Common myeloid progenitor, CD34-positive (primary cell): ENCODE measurements at regions not wholly inside any gene's neighbourhood (a gene's known extent, or its start where the extent isn't known, plus 50 kb on each side); places are given as distances from the start of the nearest gene placed in this dataset.

Experiments used
- CTCF ChIA-PET: fragments of 350-600 bp; sonication (Branson Sonifier 250); formaldehyde crosslinking; loops from one replicate; lab custom pipeline; 2021; ENCODE audit warnings: antibody characterized with exemption; lab: Charles Lee
- POLR2A ChIA-PET: fragments of 350-600 bp; sonication (Branson Sonifier 250); formaldehyde crosslinking; loops from one replicate; lab custom pipeline; 2021; ENCODE audit warnings: antibody characterized with exemption; lab: Charles Lee
- DNase-seq, 3 donors: peaks; one replicate each; pipeline versions ENCODE4 v3.0.0 to v3.0.0-alpha.2; 2013
- H3K27ac ChIP-seq, 2 experiments: 1 replicate in 1 of 2; 2 replicates in 1 of 2; pipeline ENCODE4 v1.7.0; 2013; ENCODE audit warnings: inconsistent platforms in 2 of 2, low read length in 2 of 2, mild to moderate bottlenecking in 2 of 2, low read depth in 1 of 2, moderate library complexity in 1 of 2; ENCODE audit not compliant: severe bottlenecking in 2 of 2, insufficient read depth in 1 of 2, poor library complexity in 1 of 2
- H3K27me3 ChIP-seq, 5 experiments: replicated peaks in 2 of 5; 1 replicate in 3 of 5; 2 replicates in 2 of 5; pipeline versions ENCODE4 v1.6.1 to v1.7.0; 2013; ENCODE audit warnings: low read length in 4 of 5, mild to moderate bottlenecking in 2 of 5, moderate library complexity in 2 of 5, inconsistent platforms in 1 of 5; ENCODE audit not compliant: insufficient read depth in 5 of 5, control insufficient read depth in 4 of 5
- H3K36me3 ChIP-seq, 4 experiments: 1 replicate in 2 of 4; 2 replicates in 2 of 4; pipeline versions ENCODE4 v1.6.1 to v1.7.0; 2013; ENCODE audit warnings: low read length in 3 of 4, control low read depth in 1 of 4, mild to moderate bottlenecking in 1 of 4; ENCODE audit not compliant: control insufficient read depth in 4 of 4, insufficient read depth in 4 of 4
- H3K4me1 ChIP-seq, 4 experiments: 1 replicate in 3 of 4; 2 replicates in 1 of 4; pipeline versions ENCODE4 v1.6.1 to v1.7.1; 2013; ENCODE audit warnings: low read length in 3 of 4, mild to moderate bottlenecking in 3 of 4, control low read depth in 1 of 4, inconsistent platforms in 1 of 4, moderate library complexity in 1 of 4; ENCODE audit not compliant: control insufficient read depth in 4 of 4, insufficient read depth in 4 of 4; ENCODE audit errors: control extremely low read depth in 1 of 4
- H3K4me3 ChIP-seq, 7 experiments: 1 replicate in 4 of 7; 2 replicates in 3 of 7; pipeline versions ENCODE4 v1.5.1 to v1.7.0; 2013; ENCODE audit warnings: mild to moderate bottlenecking in 7 of 7, low read length in 6 of 7, moderate library complexity in 6 of 7, inconsistent platforms in 2 of 7, low read depth in 2 of 7, control low read depth in 1 of 7; ENCODE audit not compliant: insufficient read depth in 4 of 7, control insufficient read depth in 1 of 7; ENCODE audit errors: extremely low read depth in 1 of 7
- H3K9me3 ChIP-seq, 5 experiments: 1 replicate in 4 of 5; 2 replicates in 1 of 5; pipeline versions ENCODE4 v1.6.1 to v1.7.1; 2013; ENCODE audit warnings: low read length in 4 of 5, mild to moderate bottlenecking in 2 of 5, inconsistent platforms in 1 of 5, low read depth in 1 of 5, moderate library complexity in 1 of 5; ENCODE audit not compliant: control insufficient read depth in 4 of 5, insufficient read depth in 2 of 5; ENCODE audit errors: control extremely low read depth in 1 of 5
- WGBS: methylation state at CpG from one replicate; pipeline ENCODE4 v1.1.5; 2013; ENCODE audit not compliant: insufficient coverage; 5-methylcytosine and 5-hydroxymethylcytosine counted together

GRCh38 chr6:71031912-71032311 is 75.1 kb upstream of the B3GAT2 start:
- no peaks in the 10 kb centered on the region for H3K4me1 ChIP-seq
- H3K4me3 ChIP-seq = no peak overlapping the region
- no peaks in the 10 kb centered on the region for H3K9me3 ChIP-seq
- 48% methylated on average over 2 of the region's 4 CpGs for WGBS
- ChIA-PET CTCF (no interaction called here), POLR2A (no interaction called here)
- H3K36me3 ChIP-seq = no peaks in the 10 kb centered on the region
- no peak overlapping the region for H3K27ac ChIP-seq
- H3K27me3 ChIP-seq = no peaks in the 10 kb centered on the region
- no peak for DNase-seq

GRCh38 chr6:71033171-71033570 is 76.3 kb upstream of the B3GAT2 start:
- Histone ChIP-seq H3K9me3 (no peaks in the 10 kb centered on the region), H3K27me3 (no peaks in the 10 kb centered on the region), H3K4me3 (no peak overlapping the region), H3K4me1 (no peaks in the 10 kb centered on the region), H3K36me3 (no peaks in the 10 kb centered on the region), H3K27ac (no peak overlapping the region)
- DNase-seq = no peak
- no CpG with 5 or more reads among the region's 1 CpG for WGBS
- POLR2A ChIA-PET = no interaction called here
- CTCF ChIA-PET = no interaction called here

- Histone ChIP-seq H3K4me3 (no peak overlapping the region), H3K27ac (no peak overlapping the region), H3K27me3 (no peaks in the 10 kb centered on the region), H3K9me3 (no peaks in the 10 kb centered on the region), H3K4me1 (no peaks in the 10 kb centered on the region), H3K36me3 (no peaks in the 10 kb centered on the region)
- ChIA-PET CTCF (no interaction called here), POLR2A (no interaction called here)
- WGBS = 100% methylated on average over 2 of the region's 4 CpGs
- DNase-seq = no peak
Observed at GRCh38 chr6:71033890-71034289, 77.0 kb upstream of the B3GAT2 start.

GRCh38 chr6:71034563-71035345 is 77.9 kb upstream of the B3GAT2 start:
- H3K36me3 ChIP-seq = no peaks in the 10 kb centered on the region
- H3K4me1 ChIP-seq = no peaks in the 10 kb centered on the region
- 100% methylated on average over 2 of the region's 4 CpGs for WGBS
- ChIA-PET POLR2A (no interaction called here), CTCF (interaction anchor here (0.6 kb wide), 1 partner anchor 500 kb away, joined by 3 read pairs; no protein-coding TSS in a partner anchor)
- H3K27ac ChIP-seq = no peak overlapping the region
- no peak overlapping the region for H3K4me3 ChIP-seq
- H3K9me3 ChIP-seq = no peaks in the 10 kb centered on the region
- no peak for DNase-seq
- no peaks in the 10 kb centered on the region for H3K27me3 ChIP-seq

GRCh38 chr6:71035871-71036270 is 79.0 kb upstream of the B3GAT2 start:
- POLR2A ChIA-PET = no interaction called here
- Histone ChIP-seq H3K27ac (no peak overlapping the region), H3K9me3 (no peaks in the 10 kb centered on the region)

GRCh38 chr6:71038711-71039344 is 82.0 kb upstream of the B3GAT2 start:
- H3K4me3 ChIP-seq = no peak overlapping the region
- no peak for DNase-seq
- H3K36me3 ChIP-seq = no peaks in the 10 kb centered on the region
- peaks cover 0 to 2% (median 0%) of the 10 kb centered on the region in 4 experiments for H3K4me1 ChIP-seq
- ChIA-PET CTCF (interaction anchor here (1.0 kb wide), 1 partner anchor 27 kb away, joined by 3 read pairs; no protein-coding TSS in a partner anchor), POLR2A (no interaction called here)
- H3K9me3 ChIP-seq = no peaks in the 10 kb centered on the region
- 98% methylated on average over 6 of the region's 8 CpGs for WGBS
- H3K27me3 ChIP-seq = no peaks in the 10 kb centered on the region
- no peak overlapping the region for H3K27ac ChIP-seq

More at GRCh38 chr6:71035871-71036270, 79.0 kb upstream of the B3GAT2 start:
- H3K4me3 ChIP-seq = no peak overlapping the region
- CTCF ChIA-PET = no interaction called here
- no peaks in the 10 kb centered on the region for H3K36me3 ChIP-seq
- H3K4me1 ChIP-seq = no peaks in the 10 kb centered on the region
- DNase-seq = no peak
- no peaks in the 10 kb centered on the region for H3K27me3 ChIP-seq

- Histone ChIP-seq H3K9me3 (no peaks in the 10 kb centered on the region), H3K36me3 (no peaks in the 10 kb centered on the region), H3K27ac (no peak overlapping the region), H3K27me3 (no peaks in the 10 kb centered on the region), H3K4me1 (peaks cover 0 to 3% (median 0%) of the 10 kb centered on the region in 4 experiments), H3K4me3 (peak overlapping the region in 1 of 7 experiments; percentile 5)
- CTCF ChIA-PET = no interaction called here
- 57% methylated on average over 1 of the region's 1 CpG for WGBS
- no peak for DNase-seq
- POLR2A ChIA-PET = no interaction called here
Observed at GRCh38 chr6:71040043-71040442, 83.2 kb upstream of the B3GAT2 start.
